HL-60 (cell line): ENCODE measurements at regions not wholly inside any gene's neighbourhood (a gene's known extent, or its start where the extent isn't known, plus 50 kb on each side); places are given as distances from the start of the nearest gene placed in this dataset.

Experiments
- DNase-seq, 2 experiments: peaks; one replicate each; pipeline ENCODE4 v3.0.0-alpha.2; 2010 to 2020; ENCODE audit warnings: low read depth in 1 of 2, low spot score in 1 of 2
- H3K27ac ChIP-seq: fragments of 250-450 bp; sonication (Bioruptor Pico); replicated peaks from 2 replicates; pipeline ENCODE4 v1.5.1; 2020; ENCODE audit warnings: mild to moderate bottlenecking, moderate library complexity
- H3K27me3 ChIP-seq: fragments of 250-450 bp; sonication (Bioruptor Pico); 2 replicates; pipeline ENCODE4 v1.5.1; 2021; ENCODE audit warnings: mild to moderate bottlenecking, moderate library complexity; ENCODE audit not compliant: insufficient read depth, poor library complexity, severe bottlenecking
- H3K4me3 ChIP-seq: replicated peaks from 2 replicates; pipeline ENCODE4 v1.5.1; 2011; ENCODE audit warnings: mild to moderate bottlenecking, control low read depth, low read length; ENCODE audit not compliant: insufficient read depth
- GABPA ChIP-seq: IDR thresholded peaks from 2 replicates; pipeline ENCODE4 v1.6.1; 2012; ENCODE audit warnings: low read depth
- POLR2AphosphoS5 ChIP-seq: IDR thresholded peaks from 2 replicates; pipeline ENCODE4 v1.6.1; 2012; ENCODE audit warnings: low read depth
- SPI1 ChIP-seq: IDR thresholded peaks from 2 replicates; pipeline ENCODE4 v1.6.1; 2012; ENCODE audit warnings: low read depth, mild to moderate bottlenecking, borderline replicate concordance
- TF ChIP-seq, protein P1 (sequence below): IDR thresholded peaks from one replicate; pipeline ENCODE4 v1.5.1; 2011; ENCODE audit warnings: low read length, control low read depth, inconsistent platforms; ENCODE audit not compliant: insufficient read depth
- TF ChIP-seq, protein P2 (sequence below): IDR thresholded peaks from 2 replicates; pipeline ENCODE4 v1.6.1; 2012; ENCODE audit warnings: low read depth; ENCODE audit not compliant: insufficient replicate concordance

DNA sequence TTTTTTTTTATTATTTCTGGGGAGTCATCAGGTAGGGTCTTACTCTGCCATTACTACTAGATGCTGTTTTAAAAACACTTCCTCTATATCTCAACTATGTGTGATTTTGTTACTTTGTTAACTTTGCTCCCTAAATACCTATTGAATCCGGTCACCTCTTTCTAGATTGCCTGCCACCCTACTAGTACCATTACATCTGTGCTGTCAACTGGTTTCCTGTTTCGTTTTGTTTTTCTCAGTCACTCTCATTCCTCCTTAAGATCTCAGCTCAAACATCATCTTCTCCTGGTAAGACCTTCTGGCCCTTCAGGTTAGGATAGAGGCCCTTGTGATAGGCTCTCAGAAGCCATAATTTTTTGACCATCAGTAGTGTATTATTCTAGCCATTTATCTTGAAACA lies 324.2 kb upstream of the ATP10B start:
- no peak for TF ChIP-seq SPI1
- DNase-seq: no peak
- Histone ChIP-seq H3K4me3 (no peak overlapping the region), H3K27ac (no peak overlapping the region), H3K27me3 (no peaks in the 10 kb centered on the region)

DNA sequence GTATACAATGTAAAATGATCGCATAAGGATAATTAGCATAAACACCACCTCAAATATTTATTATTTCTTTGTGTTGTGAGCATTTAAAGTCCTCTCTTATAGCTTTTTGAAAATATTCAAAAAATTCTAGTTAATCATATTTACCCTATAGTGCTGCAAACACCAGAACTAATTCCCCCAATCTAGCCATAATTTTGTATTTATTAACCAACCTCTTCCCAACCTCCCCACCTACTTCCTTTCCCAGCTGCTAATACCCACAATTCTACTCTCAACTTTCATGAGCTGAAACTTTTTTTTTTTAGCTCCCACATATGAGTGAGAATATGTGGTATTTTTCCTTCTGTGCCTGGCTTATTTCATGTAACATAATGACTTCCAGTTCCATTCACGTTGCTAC lies 317.8 kb upstream of the ATP10B start:
- no peak overlapping the region for H3K27ac ChIP-seq
- no peaks in the 10 kb centered on the region for H3K27me3 ChIP-seq
- H3K4me3 ChIP-seq: no peak overlapping the region
- DNase-seq: no peak
- no peak for TF ChIP-seq POLR2AphosphoS5
- TF ChIP-seq, protein P1, sequence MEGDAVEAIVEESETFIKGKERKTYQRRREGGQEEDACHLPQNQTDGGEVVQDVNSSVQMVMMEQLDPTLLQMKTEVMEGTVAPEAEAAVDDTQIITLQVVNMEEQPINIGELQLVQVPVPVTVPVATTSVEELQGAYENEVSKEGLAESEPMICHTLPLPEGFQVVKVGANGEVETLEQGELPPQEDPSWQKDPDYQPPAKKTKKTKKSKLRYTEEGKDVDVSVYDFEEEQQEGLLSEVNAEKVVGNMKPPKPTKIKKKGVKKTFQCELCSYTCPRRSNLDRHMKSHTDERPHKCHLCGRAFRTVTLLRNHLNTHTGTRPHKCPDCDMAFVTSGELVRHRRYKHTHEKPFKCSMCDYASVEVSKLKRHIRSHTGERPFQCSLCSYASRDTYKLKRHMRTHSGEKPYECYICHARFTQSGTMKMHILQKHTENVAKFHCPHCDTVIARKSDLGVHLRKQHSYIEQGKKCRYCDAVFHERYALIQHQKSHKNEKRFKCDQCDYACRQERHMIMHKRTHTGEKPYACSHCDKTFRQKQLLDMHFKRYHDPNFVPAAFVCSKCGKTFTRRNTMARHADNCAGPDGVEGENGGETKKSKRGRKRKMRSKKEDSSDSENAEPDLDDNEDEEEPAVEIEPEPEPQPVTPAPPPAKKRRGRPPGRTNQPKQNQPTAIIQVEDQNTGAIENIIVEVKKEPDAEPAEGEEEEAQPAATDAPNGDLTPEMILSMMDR: no peak
- TF ChIP-seq GABPA: no peak
- TF ChIP-seq, protein P2, sequence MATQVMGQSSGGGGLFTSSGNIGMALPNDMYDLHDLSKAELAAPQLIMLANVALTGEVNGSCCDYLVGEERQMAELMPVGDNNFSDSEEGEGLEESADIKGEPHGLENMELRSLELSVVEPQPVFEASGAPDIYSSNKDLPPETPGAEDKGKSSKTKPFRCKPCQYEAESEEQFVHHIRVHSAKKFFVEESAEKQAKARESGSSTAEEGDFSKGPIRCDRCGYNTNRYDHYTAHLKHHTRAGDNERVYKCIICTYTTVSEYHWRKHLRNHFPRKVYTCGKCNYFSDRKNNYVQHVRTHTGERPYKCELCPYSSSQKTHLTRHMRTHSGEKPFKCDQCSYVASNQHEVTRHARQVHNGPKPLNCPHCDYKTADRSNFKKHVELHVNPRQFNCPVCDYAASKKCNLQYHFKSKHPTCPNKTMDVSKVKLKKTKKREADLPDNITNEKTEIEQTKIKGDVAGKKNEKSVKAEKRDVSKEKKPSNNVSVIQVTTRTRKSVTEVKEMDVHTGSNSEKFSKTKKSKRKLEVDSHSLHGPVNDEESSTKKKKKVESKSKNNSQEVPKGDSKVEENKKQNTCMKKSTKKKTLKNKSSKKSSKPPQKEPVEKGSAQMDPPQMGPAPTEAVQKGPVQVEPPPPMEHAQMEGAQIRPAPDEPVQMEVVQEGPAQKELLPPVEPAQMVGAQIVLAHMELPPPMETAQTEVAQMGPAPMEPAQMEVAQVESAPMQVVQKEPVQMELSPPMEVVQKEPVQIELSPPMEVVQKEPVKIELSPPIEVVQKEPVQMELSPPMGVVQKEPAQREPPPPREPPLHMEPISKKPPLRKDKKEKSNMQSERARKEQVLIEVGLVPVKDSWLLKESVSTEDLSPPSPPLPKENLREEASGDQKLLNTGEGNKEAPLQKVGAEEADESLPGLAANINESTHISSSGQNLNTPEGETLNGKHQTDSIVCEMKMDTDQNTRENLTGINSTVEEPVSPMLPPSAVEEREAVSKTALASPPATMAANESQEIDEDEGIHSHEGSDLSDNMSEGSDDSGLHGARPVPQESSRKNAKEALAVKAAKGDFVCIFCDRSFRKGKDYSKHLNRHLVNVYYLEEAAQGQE: no peak
- no peak for TF ChIP-seq SPI1

GRCh38 chr5:161167016-161167767 lies 315.2 kb upstream of the ATP10B start:
- TF ChIP-seq GABPA (no peak), POLR2AphosphoS5 (no peak), SPI1 (no peak)
- TF ChIP-seq, protein P2: no peak
- TF ChIP-seq, protein P1: no peak
- no peak for DNase-seq

DNA sequence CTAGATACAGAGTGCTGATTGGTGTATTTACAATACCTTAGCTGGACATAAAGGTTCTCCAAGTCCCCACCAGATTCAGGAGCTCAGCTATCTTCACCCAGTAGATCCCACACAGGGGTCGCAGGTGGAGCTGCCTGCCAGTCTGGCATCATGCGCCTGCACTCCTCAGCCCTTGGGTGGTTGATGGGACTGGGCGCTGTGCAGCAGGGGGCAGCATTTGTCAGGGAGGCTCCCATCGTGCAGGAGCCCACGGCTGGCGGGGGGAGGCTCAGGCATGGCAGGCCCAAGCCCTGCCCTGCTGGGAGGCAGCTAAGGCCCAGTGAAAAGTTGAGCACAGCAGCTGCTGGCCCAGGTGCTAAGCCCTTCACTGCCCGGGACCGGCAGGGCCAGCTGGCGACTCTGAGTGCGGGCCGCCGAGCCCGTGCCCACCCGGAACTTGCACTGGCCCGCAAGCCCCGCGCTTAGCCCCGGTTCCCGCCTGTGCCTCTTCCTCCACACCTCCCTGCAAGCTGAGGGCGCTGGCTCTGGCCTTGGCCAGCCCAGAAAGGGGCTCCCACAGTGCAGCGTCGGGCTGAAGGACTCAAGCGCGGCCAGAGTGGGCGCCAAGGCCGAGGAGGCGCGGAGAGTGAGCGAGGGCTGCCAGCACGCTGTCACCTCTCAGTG lies 314.1 kb upstream of the ATP10B start:
- no peak for TF ChIP-seq GABPA
- no peak for TF ChIP-seq POLR2AphosphoS5
- TF ChIP-seq, protein P1: no peak
- no peak for TF ChIP-seq SPI1
- TF ChIP-seq, protein P2: no peak
- Histone ChIP-seq H3K4me3 (no peak overlapping the region), H3K27ac (no peak overlapping the region), H3K27me3 (no peaks in the 10 kb centered on the region)
- no peak for DNase-seq

More at GRCh38 chr5:161167016-161167767, 315.2 kb upstream of the ATP10B start:
- no peaks in the 10 kb centered on the region for H3K27me3 ChIP-seq
- no peak overlapping the region for H3K27ac ChIP-seq
- no peak overlapping the region for H3K4me3 ChIP-seq
